ENCODE measurements at regions not wholly inside any gene's neighbourhood (a gene's known extent, or its start where the extent isn't known, plus 50 kb on each side); places are given as distances from the start of the nearest gene placed in this dataset.

GRCh38 chr18:71136487-71136886, 847.6 kb downstream of the SOCS6 start:
- no peaks in the 10 kb centered on the region for H3K79me2 ChIP-seq (ENCODE audit: control insufficient read depth, insufficient read depth, low read length)
- no peaks in the 10 kb centered on the region for H3K4me1 ChIP-seq (ENCODE audit: control insufficient read depth, extremely low read depth, insufficient read depth, low read length)
- H3K9ac ChIP-seq (ENCODE audit: control insufficient read depth, extremely low read depth, insufficient read depth, low read length), result no peak overlapping the region
- TF ChIP-seq EZH2 (IDR thresholded peaks at IDR 0.05; ENCODE audit: low read length), result no peak
- TF ChIP-seq CTCF (optimal IDR thresholded peaks at IDR 0.05 in 1 of 3, IDR thresholded peaks at IDR 0.05 in 1 of 3, conservative IDR thresholded peaks at IDR 0.05 in 1 of 3; ENCODE audit: extremely low read depth in 1 of 3, insufficient read depth in 2 of 3, low read length in 3 of 3), result no peak
- no peak overlapping the region for H3K4me3 ChIP-seq (ENCODE audit: control insufficient read depth in 2 of 3, extremely low read depth in 1 of 3, insufficient read depth in 2 of 3, low read depth in 1 of 3, low read length in 3 of 3)
- no peak overlapping the region for H3K27ac ChIP-seq (ENCODE audit: control insufficient read depth, insufficient read depth, low read length)
- no peak for DNase-seq (ENCODE audit: low read depth, low spot score)
- H3K4me2 ChIP-seq (ENCODE audit: control insufficient read depth, extremely low read depth, insufficient read depth, low read depth, low read length), result no peak overlapping the region
- H3K36me3 ChIP-seq (ENCODE audit: control insufficient read depth in 2 of 2, extremely low read depth in 1 of 2, insufficient read depth in 2 of 2, low read length in 2 of 2), result no peaks in the 10 kb centered on the region
- FAIRE-seq, result no peak
- H4K20me1 ChIP-seq (ENCODE audit: control insufficient read depth, extremely low read depth, insufficient read depth, low read length), result no peaks in the 10 kb centered on the region
- H3K27me3 ChIP-seq (ENCODE audit: control insufficient read depth, extremely low read depth, insufficient read depth, low read length), result no peaks in the 10 kb centered on the region
- dilution Hi-C loops (cut with MboI; ENCODE audit: extremely low pct_ligation_motif_present, low sequenced_read_pairs), result no loop called here
- no peaks in the 10 kb centered on the region for H3K9me1 ChIP-seq (ENCODE audit: control insufficient read depth, extremely low read depth, insufficient read depth, low read length)
- no peak overlapping the region for H2AFZ ChIP-seq (ENCODE audit: control insufficient read depth, low read length)
- peaks cover 2% of the 10 kb centered on the region for H3K9me3 ChIP-seq (ENCODE audit: control insufficient read depth, low read depth, low read length)

GRCh38 chr18:71134122-71134521, 845.3 kb downstream of the SOCS6 start:
- no peak for FAIRE-seq
- H3K27ac ChIP-seq (ENCODE audit: control insufficient read depth, insufficient read depth, low read length), result no peak overlapping the region

More at GRCh38 chr18:71134122-71134521, 845.3 kb downstream of the SOCS6 start:
- no peak for TF ChIP-seq CTCF (optimal IDR thresholded peaks at IDR 0.05 in 1 of 3, IDR thresholded peaks at IDR 0.05 in 1 of 3, conservative IDR thresholded peaks at IDR 0.05 in 1 of 3; ENCODE audit: extremely low read depth in 1 of 3, insufficient read depth in 2 of 3, low read length in 3 of 3)
- TF ChIP-seq EZH2 (IDR thresholded peaks at IDR 0.05; ENCODE audit: low read length), result no peak
- Histone ChIP-seq H3K36me3 (ENCODE audit: control insufficient read depth in 2 of 2, extremely low read depth in 1 of 2, insufficient read depth in 2 of 2, low read length in 2 of 2) (no peaks in the 10 kb centered on the region), H3K27me3 (ENCODE audit: control insufficient read depth, extremely low read depth, insufficient read depth, low read length) (no peaks in the 10 kb centered on the region), H4K20me1 (ENCODE audit: control insufficient read depth, extremely low read depth, insufficient read depth, low read length) (no peaks in the 10 kb centered on the region), H3K79me2 (ENCODE audit: control insufficient read depth, insufficient read depth, low read length) (no peaks in the 10 kb centered on the region), H3K4me2 (ENCODE audit: control insufficient read depth, extremely low read depth, insufficient read depth, low read depth, low read length) (no peak overlapping the region), H3K4me3 (ENCODE audit: control insufficient read depth in 2 of 3, extremely low read depth in 1 of 3, insufficient read depth in 2 of 3, low read depth in 1 of 3, low read length in 3 of 3) (no peak overlapping the region), H3K9me3 (ENCODE audit: control insufficient read depth, low read depth, low read length) (peaks cover 2% of the 10 kb centered on the region), H3K4me1 (ENCODE audit: control insufficient read depth, extremely low read depth, insufficient read depth, low read length) (no peaks in the 10 kb centered on the region), H3K9me1 (ENCODE audit: control insufficient read depth, extremely low read depth, insufficient read depth, low read length) (no peaks in the 10 kb centered on the region), H2AFZ (ENCODE audit: control insufficient read depth, low read length) (no peak overlapping the region), H3K9ac (ENCODE audit: control insufficient read depth, extremely low read depth, insufficient read depth, low read length) (no peak overlapping the region)
- no peak for DNase-seq (ENCODE audit: low read depth, low spot score)
- dilution Hi-C loops (cut with MboI; ENCODE audit: extremely low pct_ligation_motif_present, low sequenced_read_pairs), result no loop called here
